PC-3 (cell line): ENCODE measurements at regions not wholly inside any gene's neighbourhood (a gene's known extent, or its start where the extent isn't known, plus 50 kb on each side); places are given as distances from the start of the nearest gene placed in this dataset.

Experiments used
- ATAC-seq: fragments of 200-7000 bp; cut with Tn5 transposase; 2 replicates; pipeline ENCODE4 v1.9.1; 2020; ENCODE audit warnings: mild to moderate bottlenecking, moderate library complexity
- BruUV-seq: library from RNA; stranded (reverse); fragments of 400-500 nt; replicated peaks from 2 replicates; lab custom pipeline; 2021; lab: Mats Ljungman, UMichigan
- CTCF ChIA-PET: fragments of 300-600 bp; sonication (Branson Sonifier 250); formaldehyde crosslinking; loops from one replicate; lab custom pipeline; 2022; ENCODE audit warnings: antibody characterized with exemption; lab: Charles Lee
- POLR2A ChIA-PET: fragments of 300-600 bp; sonication (Branson Sonifier 250); formaldehyde crosslinking; loops from one replicate; lab custom pipeline; 2022; ENCODE audit warnings: antibody characterized with exemption; ENCODE audit not compliant: unreplicated experiment; lab: Charles Lee
- DNase-seq: peaks from one replicate; pipeline ENCODE4 v3.0.0-alpha.2; 2015
- H2AFZ ChIP-seq: fragments of 300-600 bp; sonication (generic); 2 replicates; pipeline ENCODE4 v1.6.0; 2016; ENCODE audit warnings: antibody characterized with exemption, low read length
- H3F3A ChIP-seq: fragments of 300-600 bp; sonication (generic); one replicate; pipeline ENCODE4 v1.6.0; 2017; ENCODE audit warnings: antibody characterized with exemption, low read length, control low read depth, mild to moderate bottlenecking; ENCODE audit not compliant: unreplicated experiment
- H3K27ac ChIP-seq: fragments of 300-600 bp; sonication (generic); 2 replicates; pipeline ENCODE4 v1.5.1; 2016; ENCODE audit warnings: mild to moderate bottlenecking, low read length
- H3K27me3 ChIP-seq: fragments of 300-600 bp; sonication (generic); 2 replicates; pipeline ENCODE4 v1.6.1; 2016; ENCODE audit warnings: low read length, mixed read lengths
- H3K36me3 ChIP-seq: fragments of 300-600 bp; sonication (generic); 2 replicates; pipeline ENCODE4 v1.6.1; 2016; ENCODE audit warnings: low read depth, mixed run types, low read length, mixed read lengths
- H3K4me1 ChIP-seq: fragments of 300-600 bp; sonication (generic); 2 replicates; pipeline ENCODE4 v1.5.1; 2016; ENCODE audit warnings: low read length; ENCODE audit not compliant: insufficient read depth
- H3K4me2 ChIP-seq: fragments of 300-600 bp; sonication (generic); 2 replicates; pipeline ENCODE4 v1.6.0; 2016; ENCODE audit warnings: low read length
- H3K4me3 ChIP-seq: fragments of 300-600 bp; sonication (generic); 2 replicates; pipeline ENCODE4 v1.5.1; 2016; ENCODE audit warnings: mild to moderate bottlenecking, low read length, mixed read lengths
- H3K79me2 ChIP-seq: fragments of 300-600 bp; sonication (generic); 2 replicates; pipeline ENCODE4 v1.6.1; 2017; ENCODE audit warnings: low read length, mixed read lengths
- H3K9ac ChIP-seq: fragments of 300-600 bp; sonication (generic); 2 replicates; pipeline ENCODE4 v1.6.0; 2016; ENCODE audit warnings: mild to moderate bottlenecking, low read length
- H3K9me2 ChIP-seq: fragments of 300-600 bp; sonication (generic); replicated peaks from 2 replicates; pipeline ENCODE4 v1.6.1; 2016; ENCODE audit warnings: mixed run types, low read length, mixed read lengths
- H3K9me3 ChIP-seq: fragments of 300-600 bp; sonication (generic); 2 replicates; pipeline ENCODE4 v1.6.1; 2016; ENCODE audit warnings: low read length, mixed read lengths
- H4K20me1 ChIP-seq: fragments of 300-600 bp; sonication (generic); 2 replicates; pipeline ENCODE4 v1.6.1; 2016; ENCODE audit warnings: low read length, mixed read lengths
- CTCF ChIP-seq: fragments of 300-600 bp; sonication (generic); conservative IDR thresholded peaks from 2 replicates; pipeline ENCODE4 v1.5.1; 2017; ENCODE audit warnings: antibody characterized with exemption, low read depth, mild to moderate bottlenecking, low read length
- EZH2 ChIP-seq: fragments of 300-600 bp; sonication (generic); IDR thresholded peaks from one replicate; pipeline ENCODE4 v1.6.1; 2017; ENCODE audit warnings: antibody characterized with exemption, mild to moderate bottlenecking, low read length; ENCODE audit not compliant: unreplicated experiment
- EZH2phosphoT487 ChIP-seq: fragments of 300-600 bp; sonication (generic); IDR thresholded peaks from 2 replicates; pipeline ENCODE4 v1.6.1; 2018; ENCODE audit warnings: mild to moderate bottlenecking, antibody characterized with exemption, low read length, borderline replicate concordance
- intact Hi-C: fragments of 100-400 bp; cut with micrococcal nuclease; formaldehyde crosslinking; loops from 2 replicates; pipeline ENCODE4 v1.9.0; 2023

- H3K4me3 ChIP-seq = no peak overlapping the region
- no peaks in the 10 kb centered on the region; the same call in 1 of the 2 replicates for H3K4me1 ChIP-seq
- H3K27me3 ChIP-seq = peaks cover 44% of the 10 kb centered on the region
- DNase-seq = no peak
- no TSS peak for BruUV-seq
- H2AFZ ChIP-seq = no peak overlapping the region
- no peaks in the 10 kb centered on the region for H3K79me2 ChIP-seq
- ChIA-PET CTCF (no interaction called here), POLR2A (no interaction called here)
- no peak for ATAC-seq
- H4K20me1 ChIP-seq = no peaks in the 10 kb centered on the region
- TF ChIP-seq EZH2 (no peak), CTCF (peak; percentile 22; the same call in 1 of the 2 replicates), EZH2phosphoT487 (no peak)
- no peaks in the 10 kb centered on the region for H3K36me3 ChIP-seq
- no peaks in the 10 kb centered on the region for H3K9me2 ChIP-seq
- H3K9me3 ChIP-seq = no peaks in the 10 kb centered on the region
- no peak overlapping the region for H3K9ac ChIP-seq
- no peak overlapping the region for H3K4me2 ChIP-seq
- no peaks in the 10 kb centered on the region for H3F3A ChIP-seq
- intact Hi-C loops = no loop called here
- no peak overlapping the region for H3K27ac ChIP-seq
Observed at GRCh38 chr18:10032331-10033015, 118.7 kb downstream of the VAPA start.

GRCh38 chr18:10033016-10033399, 119.2 kb downstream of the VAPA start:
- ChIA-PET CTCF (no interaction called here), POLR2A (no interaction called here)
- ATAC-seq = no peak
- no peak overlapping the region for H3K4me3 ChIP-seq
- peaks cover 44% of the 10 kb centered on the region for H3K27me3 ChIP-seq
- H2AFZ ChIP-seq = no peak overlapping the region
- H3K9ac ChIP-seq = no peak overlapping the region
- H3K9me2 ChIP-seq = no peaks in the 10 kb centered on the region
- TF ChIP-seq EZH2phosphoT487 = no peak
- TF ChIP-seq CTCF = no peak
- TF ChIP-seq EZH2 = no peak
- H3K9me3 ChIP-seq = no peaks in the 10 kb centered on the region
- H3F3A ChIP-seq = no peaks in the 10 kb centered on the region
- H3K4me1 ChIP-seq = no peaks in the 10 kb centered on the region; the same call in 1 of the 2 replicates
- H3K79me2 ChIP-seq = no peaks in the 10 kb centered on the region
- no peak overlapping the region for H3K27ac ChIP-seq
- H4K20me1 ChIP-seq = no peaks in the 10 kb centered on the region
- H3K4me2 ChIP-seq = no peak overlapping the region
- no peak for DNase-seq
- H3K36me3 ChIP-seq = no peaks in the 10 kb centered on the region
- no TSS peak for BruUV-seq
- intact Hi-C loops = no loop called here

- ChIA-PET CTCF (no interaction called here), POLR2A (no interaction called here)
- intact Hi-C loops = no loop called here
- no TSS peak for BruUV-seq
- Histone ChIP-seq H3K27ac (no peak overlapping the region), H3K36me3 (no peaks in the 10 kb centered on the region), H3K79me2 (no peaks in the 10 kb centered on the region), H3K4me2 (no peak overlapping the region), H3K4me1 (no peaks in the 10 kb centered on the region; the same call in 1 of the 2 replicates), H3F3A (no peaks in the 10 kb centered on the region), H3K9ac (no peak overlapping the region), H3K4me3 (no peak overlapping the region), H3K9me2 (no peaks in the 10 kb centered on the region), H3K27me3 (peaks cover 20% of the 10 kb centered on the region; the same call in 1 of the 2 replicates), H4K20me1 (no peaks in the 10 kb centered on the region), H3K9me3 (no peaks in the 10 kb centered on the region), H2AFZ (no peak overlapping the region)
- DNase-seq = peak; percentile 11
- TF ChIP-seq EZH2 = no peak
- TF ChIP-seq EZH2phosphoT487 = no peak
- ATAC-seq = no peak
Observed at GRCh38 chr18:10035281-10035991, 121.6 kb downstream of the VAPA start.
